C4-2B (cell line): ENCODE measurements at regions not wholly inside any gene's neighbourhood (a gene's known extent, or its start where the extent isn't known, plus 50 kb on each side); places are given as distances from the start of the nearest gene placed in this dataset.

ENCODE experiments used
- CTCF ChIP-seq: fragments of 450-650 bp; conservative IDR thresholded peaks from 2 replicates; pipeline ENCODE4 v1.5.1; 2017; ENCODE audit warnings: mild to moderate bottlenecking
- ZFX ChIP-seq: fragments of 450-650 bp; IDR thresholded peaks from 2 replicates; pipeline ENCODE4 v1.6.1; 2017

GRCh38 chr3:102906818-102907217, 472.0 kb downstream of the ZPLD1 start:
- TF ChIP-seq CTCF, result no peak
- TF ChIP-seq ZFX, result no peak
